ENCODE measurements at regions not wholly inside any gene's neighbourhood (a gene's known extent, or its start where the extent isn't known, plus 50 kb on each side); places are given as distances from the start of the nearest gene placed in this dataset.
"Not testable (repeated sequence)": the region's sequence is repeated elsewhere in the genome, so short reads cannot be mapped to it uniquely, and the experiment has no call there.

DNA sequence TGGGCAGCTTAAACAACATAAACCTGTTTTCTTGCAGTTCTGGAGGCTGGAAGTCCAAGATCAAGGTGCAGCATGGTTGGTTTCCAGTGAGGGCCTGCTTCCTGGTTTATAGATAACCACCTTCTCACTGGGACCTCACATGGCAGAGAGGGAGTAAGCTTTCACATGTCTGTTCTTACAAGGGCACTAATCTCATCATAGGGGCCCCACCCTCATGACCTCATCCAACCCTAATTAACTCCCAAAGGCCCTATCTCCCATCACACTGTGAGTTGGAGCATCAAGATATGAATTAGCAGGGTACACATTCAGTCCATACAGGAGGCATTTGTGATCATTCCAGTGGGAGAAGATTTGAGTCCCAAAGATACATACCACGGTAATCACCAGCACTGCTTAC lies 50.5 kb upstream of the GRIN2A start:
- no peak for DNase-seq (ENCODE audit: low spot score in 2 of 2)
- Mint-ChIP-seq H3K27ac (no peak overlapping the region), H3K36me3 (no peaks in the 10 kb centered on the region), H3K4me1 (peaks cover 5% of the 10 kb centered on the region), H3K9me3 (peaks cover 14% of the 10 kb centered on the region), H3K4me3 (no peak overlapping the region)
- no peak for ATAC-seq

DNA sequence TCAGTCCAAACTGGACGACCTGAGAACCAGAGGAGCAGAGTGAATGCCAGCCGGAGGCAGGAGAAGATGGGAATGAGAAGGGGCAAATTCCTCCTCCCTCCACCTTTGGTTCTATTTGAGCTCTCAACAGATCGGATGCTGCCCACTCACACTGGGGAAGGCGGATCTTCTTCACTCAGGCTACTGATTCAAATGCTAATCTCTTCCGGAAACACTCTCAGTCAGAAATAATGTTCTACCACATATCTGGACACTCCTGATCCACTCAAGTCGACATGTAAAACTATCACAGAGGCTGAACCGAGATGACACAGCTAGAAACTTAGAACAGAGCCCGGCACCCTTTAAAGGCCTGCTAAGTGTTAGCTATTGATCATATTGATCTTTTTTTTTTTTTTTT lies 57.4 kb upstream of the GRIN2A start:
- DNase-seq (ENCODE audit: low spot score in 2 of 2) = no peak
- Mint-ChIP-seq H3K36me3 (no peaks in the 10 kb centered on the region), H3K4me1 (no peaks in the 10 kb centered on the region), H3K27ac (no peak overlapping the region), H3K4me3 (no peak overlapping the region), H3K9me3 (no peaks in the 10 kb centered on the region)
- ATAC-seq = no peak

DNA sequence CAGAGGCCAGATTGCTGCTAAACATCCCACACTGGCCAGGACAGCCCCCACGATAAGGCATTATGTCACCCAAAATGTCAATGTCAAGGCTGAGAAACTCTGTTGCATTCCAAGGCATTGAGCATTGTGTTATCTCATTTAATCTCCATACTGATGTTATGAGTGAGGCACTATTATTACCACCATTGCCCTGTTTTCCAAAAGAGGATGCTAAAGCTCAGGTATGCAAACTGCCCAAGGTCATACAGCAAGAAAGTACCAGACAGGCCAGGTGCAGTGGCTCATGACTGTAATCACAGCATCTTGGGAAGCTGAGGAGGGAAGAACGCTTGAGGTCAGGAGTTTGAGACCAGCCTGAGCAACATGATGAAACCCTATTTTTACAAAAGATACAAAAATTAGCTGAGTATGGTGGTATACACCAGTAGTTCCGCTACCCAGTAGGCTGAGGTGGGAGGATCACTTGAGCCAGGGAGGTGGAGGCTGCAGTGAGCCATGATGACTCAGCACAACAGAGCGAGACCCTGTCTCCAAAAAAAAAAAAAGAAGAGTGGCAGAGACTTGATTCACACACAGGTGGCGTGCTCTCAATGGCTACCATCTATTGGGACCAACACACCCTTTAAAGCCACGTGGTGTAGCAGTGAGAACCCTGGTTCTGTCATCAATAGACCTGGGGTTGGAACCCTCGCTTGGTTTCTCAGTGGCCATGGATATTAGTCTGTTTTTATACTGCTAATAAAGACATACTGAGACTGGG lies 58.8 kb upstream of the GRIN2A start:
- Mint-ChIP-seq H3K9me3 (no peaks in the 10 kb centered on the region), H3K4me1 (no peaks in the 10 kb centered on the region), H3K4me3 (no peak overlapping the region), H3K27ac (no peak overlapping the region), H3K36me3 (no peaks in the 10 kb centered on the region)
- no peak for ATAC-seq
- DNase-seq (ENCODE audit: low spot score in 2 of 2) = no peak

DNA sequence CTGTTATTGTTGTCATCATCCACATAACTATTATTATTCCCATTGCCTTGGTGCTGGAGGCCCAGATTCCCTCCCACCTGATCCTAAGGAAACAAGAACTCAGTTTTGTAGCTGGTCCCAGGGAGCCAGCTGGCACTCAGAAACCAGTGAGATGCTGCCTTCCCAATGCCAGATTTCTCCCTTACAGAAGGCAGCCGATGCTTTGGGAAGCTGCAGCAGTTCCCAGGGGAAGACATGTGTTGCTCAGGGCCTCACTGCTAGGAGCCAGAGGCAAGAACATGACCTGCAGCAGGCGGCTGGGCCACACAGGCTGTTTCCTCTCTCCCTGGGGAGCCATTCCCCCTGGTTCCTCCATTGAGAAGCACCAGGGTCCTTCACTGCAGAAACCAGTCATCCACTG lies 59.9 kb upstream of the GRIN2A start:
- no peaks in the 10 kb centered on the region for H3K4me1 Mint-ChIP-seq
- H3K27ac Mint-ChIP-seq = no peak overlapping the region
- no peaks in the 10 kb centered on the region for H3K36me3 Mint-ChIP-seq
- no peak for ATAC-seq
- no peaks in the 10 kb centered on the region for H3K9me3 Mint-ChIP-seq
- no peak overlapping the region for H3K4me3 Mint-ChIP-seq
- DNase-seq (ENCODE audit: low spot score in 2 of 2) = no peak

DNA sequence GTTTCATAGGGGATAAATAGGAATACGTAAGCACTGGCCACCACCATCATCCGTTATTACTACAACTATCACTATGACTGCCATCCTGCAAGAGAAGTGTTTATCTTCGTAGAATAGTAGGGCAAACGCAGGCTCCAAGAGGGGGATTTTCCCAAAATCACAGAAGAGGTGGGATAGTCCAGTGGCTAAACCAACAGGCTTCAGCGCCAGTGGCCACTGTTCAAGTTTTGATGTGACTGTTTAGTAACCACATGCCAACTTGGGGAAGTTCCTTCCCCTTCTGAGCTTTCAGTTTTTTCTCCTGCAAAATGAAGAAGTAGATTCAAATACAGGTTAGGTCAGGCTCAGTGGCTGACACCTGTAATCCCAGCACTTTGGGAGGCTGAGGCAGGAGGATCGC lies 60.7 kb upstream of the GRIN2A start:
- H3K36me3 Mint-ChIP-seq = no peaks in the 10 kb centered on the region
- H3K4me3 Mint-ChIP-seq = no peak overlapping the region
- H3K9me3 Mint-ChIP-seq = no peaks in the 10 kb centered on the region
- ATAC-seq (no peak), DNase-seq (ENCODE audit: low spot score in 2 of 2) (no peak)
- no peak overlapping the region for H3K27ac Mint-ChIP-seq
- H3K4me1 Mint-ChIP-seq = no peaks in the 10 kb centered on the region

DNA sequence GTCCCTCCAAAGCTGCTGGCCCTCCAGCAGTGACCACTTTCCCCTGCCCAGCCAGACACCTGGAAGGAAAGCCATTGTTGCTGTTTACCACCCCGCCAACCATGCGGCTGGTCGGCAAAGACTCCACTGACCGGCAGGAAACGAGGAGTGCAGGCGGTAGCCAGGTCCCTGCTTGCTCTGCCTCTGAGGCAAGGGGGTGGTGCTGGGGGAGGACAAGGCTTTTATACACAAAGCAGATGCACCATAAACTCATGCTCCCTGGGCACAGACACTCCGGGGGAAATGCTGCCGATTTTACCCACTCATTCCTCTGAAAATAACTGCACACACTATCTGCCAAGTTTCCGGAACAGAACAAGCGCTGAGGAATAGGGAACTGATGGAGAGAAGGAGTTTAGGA lies 62.8 kb upstream of the GRIN2A start:
- H3K9me3 Mint-ChIP-seq = no peaks in the 10 kb centered on the region
- DNase-seq (ENCODE audit: low spot score in 2 of 2) = no peak
- no peaks in the 10 kb centered on the region for H3K36me3 Mint-ChIP-seq
- no peak for ATAC-seq
- H3K4me3 Mint-ChIP-seq = no peak overlapping the region
- no peak overlapping the region for H3K27ac Mint-ChIP-seq
- no peaks in the 10 kb centered on the region for H3K4me1 Mint-ChIP-seq

DNA sequence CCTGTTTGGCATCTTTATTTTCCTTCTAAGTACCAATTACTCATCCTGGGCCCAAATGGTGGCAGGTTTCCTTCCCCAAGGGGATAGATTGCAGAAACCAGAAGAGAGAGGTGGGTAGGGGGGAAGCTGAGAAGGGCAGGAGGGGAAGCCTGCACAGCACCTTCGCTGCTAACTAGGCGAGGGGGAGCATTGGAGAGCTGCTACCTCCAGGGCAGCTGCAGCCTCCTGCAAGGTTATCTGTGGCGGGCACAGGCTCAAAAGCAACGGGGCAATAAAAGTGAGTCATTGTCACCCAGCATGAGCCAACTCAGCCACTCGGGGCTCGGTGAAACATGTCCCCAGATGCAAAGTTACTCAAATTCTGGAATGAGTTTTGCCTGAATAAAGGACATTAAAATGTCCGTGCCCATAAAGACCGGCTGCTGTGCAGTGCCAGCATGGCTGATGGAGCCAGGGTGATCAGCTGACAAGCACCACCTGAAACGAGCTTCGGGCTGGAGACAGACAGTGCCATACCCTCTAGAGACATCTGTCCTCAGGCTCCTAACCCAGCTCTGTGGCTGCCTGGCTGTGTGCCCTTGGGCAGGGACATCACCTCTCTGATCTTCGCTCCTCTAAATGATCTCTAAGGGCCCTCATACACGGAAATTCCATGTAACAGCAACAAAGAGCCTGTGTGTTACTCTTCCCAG lies 68.1 kb upstream of the GRIN2A start:
- H3K27ac Mint-ChIP-seq = no peak overlapping the region

DNA sequence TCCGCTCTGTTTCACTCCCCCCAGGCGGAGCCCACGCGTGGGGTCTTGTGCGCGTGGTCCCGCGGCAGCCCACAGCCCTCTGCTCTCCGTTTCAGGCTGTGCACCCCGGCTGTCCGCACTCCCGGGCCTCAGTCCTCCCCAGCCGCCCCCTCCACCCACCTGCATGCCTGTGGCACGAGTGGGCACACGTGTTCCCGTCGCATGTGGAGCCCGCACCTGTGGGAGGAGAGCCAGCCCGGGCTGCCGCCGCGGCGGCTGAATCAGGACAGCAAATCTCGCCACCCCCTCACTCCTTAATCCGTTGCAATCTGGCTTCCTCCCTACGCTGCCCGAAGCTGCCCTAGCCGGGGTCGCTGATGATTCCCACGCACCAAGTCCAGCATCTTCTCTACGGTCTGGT lies 69.9 kb upstream of the GRIN2A start:
- DNase-seq (ENCODE audit: low spot score in 2 of 2) = no peak

More for the DNA sequence above, 68.1 kb upstream of the GRIN2A start:
- H3K4me3 Mint-ChIP-seq = no peak overlapping the region
- no peaks in the 10 kb centered on the region for H3K36me3 Mint-ChIP-seq
- ATAC-seq (peak; percentile 8), DNase-seq (ENCODE audit: low spot score in 2 of 2) (no peak)
- no peaks in the 10 kb centered on the region for H3K9me3 Mint-ChIP-seq
- no peaks in the 10 kb centered on the region for H3K4me1 Mint-ChIP-seq

DNA sequence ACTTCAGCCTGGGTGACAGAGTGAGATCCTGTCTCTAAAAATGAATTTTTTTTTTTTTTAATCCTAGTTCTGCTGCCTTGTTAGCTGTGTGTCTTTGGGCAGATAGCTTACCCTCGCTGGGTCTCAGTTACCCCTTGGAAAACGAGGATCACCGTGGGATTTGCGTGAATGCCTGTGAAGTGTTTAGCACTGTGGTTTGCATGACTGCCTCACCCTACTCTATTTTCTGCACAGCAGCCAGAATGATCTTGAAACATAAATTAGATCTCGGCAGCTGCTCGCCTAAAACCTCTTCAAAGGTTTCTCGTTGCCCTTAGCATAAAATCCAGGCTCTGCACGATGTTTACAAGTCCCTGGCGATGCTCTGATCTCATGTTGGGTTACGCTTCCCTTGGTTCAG lies 71.2 kb upstream of the GRIN2A start:
- no peak overlapping the region for H3K27ac Mint-ChIP-seq
- no peak for DNase-seq (ENCODE audit: low spot score in 2 of 2)
- H3K9me3 Mint-ChIP-seq = no peaks in the 10 kb centered on the region
- no peak for ATAC-seq
- no peak overlapping the region for H3K4me3 Mint-ChIP-seq
- peaks cover 8% of the 10 kb centered on the region for H3K4me1 Mint-ChIP-seq
- H3K36me3 Mint-ChIP-seq = no peaks in the 10 kb centered on the region

More for the DNA sequence above, 69.9 kb upstream of the GRIN2A start:
- ATAC-seq = no peak
- no peaks in the 10 kb centered on the region for H3K36me3 Mint-ChIP-seq
- no peak overlapping the region for H3K27ac Mint-ChIP-seq
- H3K9me3 Mint-ChIP-seq = no peaks in the 10 kb centered on the region
- H3K4me1 Mint-ChIP-seq = peaks cover 8% of the 10 kb centered on the region
- no peak overlapping the region for H3K4me3 Mint-ChIP-seq

DNA sequence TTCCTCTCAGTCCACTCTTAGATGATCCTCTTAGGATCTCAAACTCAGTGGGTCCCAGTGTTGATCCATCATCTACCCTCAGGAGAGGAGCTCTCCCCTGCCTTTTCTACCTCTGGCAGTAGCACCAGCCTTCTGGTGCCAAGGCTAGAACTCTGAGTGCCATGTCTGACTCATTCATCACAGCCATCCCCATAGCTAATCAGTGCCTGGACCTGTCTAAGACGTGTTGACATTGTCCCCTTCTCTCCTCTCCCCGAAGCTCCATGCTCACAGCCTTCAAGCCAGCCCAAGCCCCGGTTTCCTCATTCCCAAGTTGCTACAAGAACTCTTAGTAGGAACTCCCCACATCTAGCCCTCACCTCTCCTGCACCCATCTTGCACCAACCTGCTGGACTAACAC lies 73.5 kb upstream of the GRIN2A start:
- Mint-ChIP-seq H3K4me3 (no peak overlapping the region), H3K36me3 (no peaks in the 10 kb centered on the region), H3K27ac (no peak overlapping the region), H3K4me1 (peaks cover 8% of the 10 kb centered on the region), H3K9me3 (no peaks in the 10 kb centered on the region)
- ATAC-seq = no peak
- no peak for DNase-seq (ENCODE audit: low spot score in 2 of 2)

DNA sequence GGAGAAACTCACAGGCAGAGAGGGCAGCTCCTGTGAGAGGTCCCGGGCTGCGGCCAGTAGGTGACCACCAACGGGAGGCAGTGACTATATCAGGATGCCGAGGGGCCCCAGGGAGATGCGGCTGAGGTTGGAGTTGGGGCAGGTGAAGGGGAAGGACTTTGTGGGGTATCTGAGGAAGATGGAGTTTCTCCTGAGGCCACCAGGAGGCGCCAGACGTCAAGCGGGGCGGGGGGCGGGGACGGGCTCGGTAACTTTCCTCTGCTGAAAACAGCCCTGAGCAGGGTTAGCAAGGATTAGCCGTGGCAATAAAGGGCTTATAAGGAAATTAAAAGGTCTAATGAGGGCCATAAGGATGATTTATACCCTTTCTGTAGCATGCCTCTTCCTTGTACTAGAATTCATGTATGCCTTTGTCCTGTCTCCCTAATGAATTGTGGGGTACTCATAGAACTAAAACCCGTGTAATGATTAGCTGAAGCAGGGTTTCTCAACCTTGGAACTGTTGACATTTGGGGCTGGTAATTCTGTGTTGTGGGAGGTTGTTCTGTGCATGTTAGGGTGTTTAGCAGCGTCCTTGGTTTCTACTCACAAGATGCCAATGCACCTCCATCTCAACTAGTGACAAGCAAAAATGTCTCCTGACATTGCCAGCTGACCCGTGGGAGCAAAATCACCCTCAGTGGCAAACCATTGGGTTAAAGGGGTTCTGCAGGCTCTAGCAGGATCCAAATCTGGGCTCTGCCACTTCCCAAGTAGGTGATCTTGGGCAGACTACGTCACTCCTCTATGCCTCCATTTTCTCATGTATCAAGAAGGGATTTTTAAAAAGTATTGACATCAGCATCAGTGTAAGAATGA lies 74.8 kb upstream of the GRIN2A start:
- H3K4me1 Mint-ChIP-seq = peaks cover 8% of the 10 kb centered on the region
- H3K9me3 Mint-ChIP-seq = no peaks in the 10 kb centered on the region
- no peaks in the 10 kb centered on the region for H3K36me3 Mint-ChIP-seq
- no peak overlapping the region for H3K4me3 Mint-ChIP-seq
- DNase-seq (ENCODE audit: low spot score in 2 of 2) (peak; percentile 37 to 63), ATAC-seq (peak; percentile 66)
- no peak overlapping the region for H3K27ac Mint-ChIP-seq

DNA sequence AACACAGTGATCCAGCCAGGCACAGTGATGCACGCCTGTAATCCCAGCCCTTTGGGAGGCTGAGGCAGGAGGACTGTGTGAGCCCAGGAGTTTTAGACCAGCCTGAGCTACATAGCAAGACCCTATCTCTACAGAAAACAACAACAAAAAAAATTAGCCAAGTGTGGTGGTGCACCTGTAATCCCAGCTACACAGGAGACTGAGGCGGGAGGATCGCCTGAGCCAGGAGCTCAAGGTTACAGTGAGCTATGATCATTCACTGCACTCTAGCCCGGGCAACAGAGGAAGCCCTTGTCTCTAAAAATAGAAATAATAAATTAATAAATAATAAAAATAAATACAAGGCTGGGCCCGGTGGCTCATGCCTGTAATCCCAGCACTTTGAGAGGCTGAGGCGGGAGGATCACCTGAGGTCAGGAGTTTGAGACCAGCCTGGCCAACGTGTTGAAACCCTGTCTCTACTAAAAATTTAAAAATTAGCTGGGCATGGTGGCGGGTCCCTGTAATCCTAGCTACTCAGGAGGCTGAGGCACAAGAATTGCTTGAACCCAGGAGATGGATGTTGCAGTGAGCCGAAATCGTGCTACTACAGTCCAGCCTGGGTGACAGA lies 75.5 kb upstream of the GRIN2A start:
- not testable (repeated sequence) for H3K36me3 Mint-ChIP-seq; DNase-seq (ENCODE audit: low spot score in 2 of 2); H3K27ac Mint-ChIP-seq; H3K4me1 Mint-ChIP-seq; ATAC-seq; H3K4me3 Mint-ChIP-seq; H3K9me3 Mint-ChIP-seq

DNA sequence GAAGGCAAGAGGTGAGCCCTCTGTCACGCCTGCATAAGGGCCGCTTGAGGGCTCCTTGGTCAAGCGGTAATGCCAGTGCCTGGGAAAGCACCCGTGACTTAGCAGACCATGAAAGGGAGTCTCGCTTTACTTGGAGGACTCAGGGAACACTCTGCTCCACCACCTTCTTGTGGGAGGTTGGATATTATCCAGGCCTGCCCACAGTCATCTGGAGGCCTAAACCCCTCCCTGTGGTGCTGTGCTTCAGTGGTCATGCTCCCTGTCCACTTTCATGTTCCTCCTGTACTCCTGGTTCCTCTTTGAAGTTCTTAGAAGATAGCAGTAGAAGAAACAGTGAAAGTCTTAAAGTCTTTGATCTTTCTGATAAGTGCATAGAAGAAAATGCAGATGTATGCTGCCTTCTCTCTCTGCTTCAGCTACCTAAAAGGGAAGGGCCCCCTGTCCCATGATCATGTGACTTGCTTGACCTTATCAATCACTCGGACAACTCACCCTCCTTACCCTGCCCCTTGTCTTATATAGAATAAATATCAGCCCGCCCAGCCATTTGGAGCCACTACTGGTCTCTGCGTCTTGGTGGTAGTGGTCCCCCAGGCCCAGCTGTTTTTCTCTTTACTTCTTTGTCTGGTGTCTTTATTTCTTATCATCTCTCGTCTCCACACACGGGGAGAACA lies 76.8 kb upstream of the GRIN2A start:
- DNase-seq (ENCODE audit: low spot score in 2 of 2); H3K27ac Mint-ChIP-seq; H3K4me1 Mint-ChIP-seq; H3K4me3 Mint-ChIP-seq; H3K36me3 Mint-ChIP-seq; H3K9me3 Mint-ChIP-seq; ATAC-seq: not testable (repeated sequence)

DNA sequence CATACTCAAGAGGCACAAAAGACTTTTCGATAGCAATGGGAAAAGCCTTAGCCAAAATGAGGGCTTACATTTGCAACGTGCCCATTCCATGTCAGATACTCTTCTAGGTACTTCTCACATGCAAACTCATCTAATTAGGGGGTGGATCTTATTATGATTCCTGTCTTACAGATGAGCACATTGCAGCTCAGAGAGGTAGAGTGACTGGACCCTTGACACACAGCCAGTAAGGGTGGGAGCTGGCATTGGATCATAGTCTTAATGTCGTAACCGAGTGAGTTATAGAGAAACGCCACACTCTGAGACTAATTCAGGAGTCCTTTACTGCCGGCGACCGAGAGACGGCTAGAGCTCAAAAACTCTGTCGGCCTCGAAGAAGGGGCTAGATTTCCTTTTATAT lies 78.8 kb upstream of the GRIN2A start:
- Mint-ChIP-seq H3K36me3 (no peaks in the 10 kb centered on the region), H3K27ac (no peak overlapping the region)

DNA sequence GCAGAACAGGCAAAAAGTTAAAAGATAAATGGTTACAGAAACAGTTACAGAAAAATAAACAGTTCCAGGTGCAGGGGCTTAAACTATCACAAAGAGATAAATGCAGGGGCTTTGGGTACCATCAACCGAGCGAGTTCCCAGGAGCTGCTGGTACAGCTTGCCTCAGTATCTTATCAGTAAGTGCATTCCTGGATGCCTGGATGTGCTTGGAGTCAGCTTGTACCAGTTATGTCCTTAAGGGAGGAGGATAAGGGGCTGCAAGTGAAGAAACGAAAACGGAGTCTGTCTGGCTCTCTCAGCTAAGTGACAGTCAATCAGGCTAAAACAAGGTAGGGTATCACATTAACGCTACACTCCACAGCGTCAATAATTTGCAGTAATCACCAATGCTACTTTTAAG lies 79.3 kb upstream of the GRIN2A start:
- not testable (repeated sequence) for DNase-seq (ENCODE audit: low spot score in 2 of 2); H3K27ac Mint-ChIP-seq; ATAC-seq; H3K4me3 Mint-ChIP-seq; H3K36me3 Mint-ChIP-seq; H3K9me3 Mint-ChIP-seq
- peaks cover 14% of the 10 kb centered on the region for H3K4me1 Mint-ChIP-seq

More for the DNA sequence above, 78.8 kb upstream of the GRIN2A start:
- Mint-ChIP-seq H3K4me3 (no peak overlapping the region), H3K9me3 (no peaks in the 10 kb centered on the region), H3K4me1 (peaks cover 13% of the 10 kb centered on the region)
- DNase-seq (ENCODE audit: low spot score in 2 of 2) = no peak
- no peak for ATAC-seq
